Kidney (tissue), 13 donors: ENCODE measurements at regions not wholly inside any gene's neighbourhood (a gene's known extent, or its start where the extent isn't known, plus 50 kb on each side); places are given as distances from the start of the nearest gene placed in this dataset.

Experiments
- DNase-seq, 5 donors: peaks; one replicate each; pipeline ENCODE4 v3.0.0-alpha.2; 2013 to 2020
- FAIRE-seq: peaks from 2 replicates; lab custom pipeline; 2012; peaks lifted over from hg19 to GRCh38; lab: Jason Lieb, UNC
- H3K27ac ChIP-seq, 2 donors: one replicate each; pipeline ENCODE4 v1.7.0; 2013; ENCODE audit warnings: low read depth in 2 of 2, low read length in 2 of 2, inconsistent platforms in 1 of 2
- H3K27me3 ChIP-seq: one replicate; pipeline ENCODE4 v1.7.1; 2013; ENCODE audit warnings: low read length, inconsistent platforms; ENCODE audit not compliant: control insufficient read depth, insufficient read depth
- H3K36me3 ChIP-seq, 3 donors: one replicate each; pipeline versions ENCODE4 v1.7.0 to v1.7.1; 2013; ENCODE audit warnings: low read length in 3 of 3, control low read depth in 1 of 3, inconsistent platforms in 1 of 3; ENCODE audit not compliant: insufficient read depth in 3 of 3, control insufficient read depth in 2 of 3
- H3K4me1 ChIP-seq, 3 donors: one replicate each; pipeline versions ENCODE4 v1.7.0 to v1.7.1; 2013; ENCODE audit warnings: low read length in 3 of 3, inconsistent platforms in 1 of 3, low read depth in 1 of 3; ENCODE audit not compliant: control insufficient read depth in 2 of 3, insufficient read depth in 2 of 3
- H3K4me3 ChIP-seq, 3 donors: one replicate each; pipeline versions ENCODE4 v1.7.0 to v1.8.1; 2013; ENCODE audit warnings: low read length in 3 of 3, control low read depth in 1 of 3, inconsistent platforms in 1 of 3
- H3K9ac ChIP-seq, 3 donors: one replicate each; pipeline versions ENCODE4 v1.7.0 to v1.7.1; 2013; ENCODE audit warnings: low read length in 3 of 3, control low read depth in 1 of 3, inconsistent platforms in 1 of 3
- H3K9me3 ChIP-seq, 3 donors: one replicate each; pipeline versions ENCODE4 v1.7.0 to v1.7.1; 2013; ENCODE audit warnings: low read length in 3 of 3, control low read depth in 1 of 3, inconsistent platforms in 1 of 3; ENCODE audit not compliant: control insufficient read depth in 2 of 3, insufficient read depth in 1 of 3
- intact Hi-C: fragments of 100-400 bp; cut with DNase I; formaldehyde crosslinking; loops from one replicate; pipeline ENCODE4 v1.11.1; 2022
- TF ChIP-seq, protein P1 (sequence below): IDR thresholded peaks from 3 replicates; pipeline ENCODE4 v1.5.1; 2012; ENCODE audit warnings: mild to moderate bottlenecking, moderate library complexity, borderline replicate concordance; ENCODE audit not compliant: insufficient read depth; ENCODE audit errors: extremely low read depth
- donor health status: control.
- donor health status: control.
- donor health status: control.
- donor health status: control.
- donor health status: control.
- donor health status: DM: yes; HTN: yes; CAD: no.
- donor health status: Normal renal cell carcinoma (clear cell type).

DNA sequence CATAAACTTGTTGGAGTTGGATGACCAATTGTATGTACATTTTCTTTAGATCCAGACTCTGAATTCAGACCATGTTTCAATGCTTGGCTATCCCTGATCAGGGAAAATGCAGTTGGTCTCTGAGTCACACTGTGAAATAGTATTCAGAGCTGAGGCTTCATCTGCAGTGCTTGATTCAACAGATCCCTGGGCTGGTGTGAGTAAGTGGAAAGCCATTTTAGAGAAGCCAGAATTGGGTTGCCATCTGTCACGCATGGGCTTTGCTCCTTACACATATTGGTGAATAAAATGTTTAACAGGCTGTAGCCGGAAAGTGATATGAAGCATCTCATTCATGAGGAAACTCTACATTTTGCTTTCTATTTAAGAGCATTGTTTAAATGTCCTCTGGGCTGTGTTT, 50.0 kb upstream of the ACYP2 start:
- FAIRE-seq (no peak), DNase-seq (no peak)
- no peaks in the 10 kb centered on the region for H3K4me1 ChIP-seq
- intact Hi-C loops, result no loop called here
- H3K4me3 ChIP-seq, result no peak overlapping the region
- no peaks in the 10 kb centered on the region for H3K27me3 ChIP-seq
- TF ChIP-seq, protein P1, sequence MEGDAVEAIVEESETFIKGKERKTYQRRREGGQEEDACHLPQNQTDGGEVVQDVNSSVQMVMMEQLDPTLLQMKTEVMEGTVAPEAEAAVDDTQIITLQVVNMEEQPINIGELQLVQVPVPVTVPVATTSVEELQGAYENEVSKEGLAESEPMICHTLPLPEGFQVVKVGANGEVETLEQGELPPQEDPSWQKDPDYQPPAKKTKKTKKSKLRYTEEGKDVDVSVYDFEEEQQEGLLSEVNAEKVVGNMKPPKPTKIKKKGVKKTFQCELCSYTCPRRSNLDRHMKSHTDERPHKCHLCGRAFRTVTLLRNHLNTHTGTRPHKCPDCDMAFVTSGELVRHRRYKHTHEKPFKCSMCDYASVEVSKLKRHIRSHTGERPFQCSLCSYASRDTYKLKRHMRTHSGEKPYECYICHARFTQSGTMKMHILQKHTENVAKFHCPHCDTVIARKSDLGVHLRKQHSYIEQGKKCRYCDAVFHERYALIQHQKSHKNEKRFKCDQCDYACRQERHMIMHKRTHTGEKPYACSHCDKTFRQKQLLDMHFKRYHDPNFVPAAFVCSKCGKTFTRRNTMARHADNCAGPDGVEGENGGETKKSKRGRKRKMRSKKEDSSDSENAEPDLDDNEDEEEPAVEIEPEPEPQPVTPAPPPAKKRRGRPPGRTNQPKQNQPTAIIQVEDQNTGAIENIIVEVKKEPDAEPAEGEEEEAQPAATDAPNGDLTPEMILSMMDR, result no peak
- H3K36me3 ChIP-seq, result no peaks in the 10 kb centered on the region
- H3K27ac ChIP-seq, result no peak overlapping the region
- H3K9me3 ChIP-seq, result no peaks in the 10 kb centered on the region
- no peak overlapping the region for H3K9ac ChIP-seq

DNA sequence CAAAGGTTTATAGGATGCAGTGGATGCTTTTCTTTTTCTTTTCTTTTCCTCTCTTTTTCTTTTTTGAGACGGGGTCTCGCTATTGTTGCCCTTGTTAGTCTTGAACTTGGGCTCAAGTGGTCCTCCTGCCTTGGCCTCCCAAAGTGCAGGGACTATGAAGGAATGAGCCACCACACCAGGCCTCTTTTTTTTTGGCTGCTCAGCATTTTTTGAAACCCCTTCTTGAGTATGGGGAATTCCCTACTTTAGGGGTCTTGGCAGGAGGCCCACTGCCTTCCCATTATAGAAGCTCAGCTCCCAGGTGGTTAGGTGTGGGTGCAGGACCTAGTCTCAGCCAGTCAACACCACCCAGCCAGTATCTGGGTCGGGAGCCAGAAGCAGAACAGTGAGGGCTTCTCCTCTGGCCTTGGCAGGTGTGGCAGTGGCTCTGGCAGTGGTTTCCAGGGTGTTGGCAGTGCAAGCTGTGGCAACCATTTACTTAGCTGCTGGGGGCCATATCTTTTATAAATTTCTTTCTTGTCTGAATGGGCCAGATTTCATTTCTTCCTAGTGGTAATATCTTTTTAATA, 51.4 kb upstream of the ACYP2 start:
- Histone ChIP-seq H3K9ac (no peak overlapping the region), H3K4me1 (no peaks in the 10 kb centered on the region), H3K4me3 (no peak overlapping the region), H3K9me3 (no peaks in the 10 kb centered on the region), H3K27me3 (no peaks in the 10 kb centered on the region), H3K27ac (no peak overlapping the region), H3K36me3 (no peaks in the 10 kb centered on the region)
- DNase-seq (no peak), FAIRE-seq (no peak)
- intact Hi-C loops, result no loop called here
- TF ChIP-seq, protein P1, result no peak

GRCh38 chr2:54062401-54062800, 53.0 kb upstream of the ACYP2 start:
- DNase-seq, result no peak
- Histone ChIP-seq H3K9me3 (no peaks in the 10 kb centered on the region), H3K9ac (no peak overlapping the region), H3K27me3 (no peaks in the 10 kb centered on the region), H3K36me3 (no peaks in the 10 kb centered on the region), H3K4me1 (no peaks in the 10 kb centered on the region), H3K4me3 (no peak overlapping the region), H3K27ac (no peak overlapping the region)
- TF ChIP-seq, protein P1, result no peak
- intact Hi-C loops, result no loop called here
- no peak for FAIRE-seq

DNA sequence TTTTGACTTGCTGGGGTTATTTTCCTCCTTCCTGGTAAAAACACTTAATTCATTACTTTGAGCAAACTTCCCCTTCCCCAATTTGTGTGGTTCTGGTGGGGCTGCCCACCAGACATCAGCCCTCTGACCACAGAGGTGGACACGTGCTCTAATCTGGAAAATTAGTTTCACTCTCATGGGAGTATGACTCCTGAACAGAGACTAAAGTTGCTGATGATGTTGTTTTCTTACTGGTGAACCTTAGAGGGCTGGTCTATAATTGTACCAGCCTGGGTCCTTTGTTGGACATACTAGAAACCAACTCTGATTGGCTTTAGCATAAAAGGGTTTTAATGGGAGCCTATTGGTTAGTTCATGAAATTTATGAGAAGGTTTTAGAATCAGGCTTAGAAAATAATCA, 54.1 kb upstream of the ACYP2 start:
- Histone ChIP-seq H3K27ac (no peak overlapping the region), H3K9me3 (no peaks in the 10 kb centered on the region), H3K36me3 (no peaks in the 10 kb centered on the region), H3K9ac (no peak overlapping the region), H3K4me1 (no peaks in the 10 kb centered on the region), H3K27me3 (no peaks in the 10 kb centered on the region), H3K4me3 (no peak overlapping the region)
- no peak for FAIRE-seq
- TF ChIP-seq, protein P1, result no peak
- intact Hi-C loops, result no loop called here
- DNase-seq, result no peak
